GM21390 (cell line): ENCODE measurements at regions not wholly inside any gene's neighbourhood (a gene's known extent, or its start where the extent isn't known, plus 50 kb on each side); places are given as distances from the start of the nearest gene placed in this dataset.

Source experiments
- ATAC-seq: cut with Tn5 transposase; IDR thresholded peaks from one replicate; pipeline ENCODE4 v1.9.1; 2021; ENCODE audit not compliant: unreplicated experiment

GRCh38 chr2:181828122-181828705 is 63.3 kb upstream of the ITPRID2 start:
- ATAC-seq, result no peak

DNA sequence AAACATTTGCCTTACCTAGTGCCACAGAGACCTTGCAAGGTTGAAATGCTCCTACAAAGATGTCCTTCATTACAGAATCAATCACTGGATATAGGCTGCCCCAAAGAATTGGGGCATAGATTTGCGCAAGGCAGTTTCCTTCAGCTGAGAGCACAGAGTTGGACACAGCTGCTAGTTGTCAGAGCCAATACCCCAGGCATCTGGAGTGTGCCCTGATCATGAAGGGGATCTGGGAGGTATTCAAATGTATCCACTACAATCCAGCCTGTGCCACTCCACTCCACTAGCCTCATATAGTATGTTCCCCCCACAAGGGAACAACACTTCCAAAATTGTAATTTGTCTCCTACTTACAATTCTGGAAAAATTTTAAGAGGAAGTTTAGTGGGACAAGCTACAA is 62.3 kb upstream of the ITPRID2 start:
- no peak for ATAC-seq

- ATAC-seq, result no peak
Observed at GRCh38 chr2:181832015-181832414, 59.5 kb upstream of the ITPRID2 start.

- no peak for ATAC-seq
Observed at GRCh38 chr2:181836583-181836982, 54.9 kb upstream of the ITPRID2 start.

- ATAC-seq, result no peak
Observed at GRCh38 chr2:181837563-181837962, 54.0 kb upstream of the ITPRID2 start.

- ATAC-seq, result no peak
Observed at GRCh38 chr2:181839811-181840210, 51.7 kb upstream of the ITPRID2 start.

DNA sequence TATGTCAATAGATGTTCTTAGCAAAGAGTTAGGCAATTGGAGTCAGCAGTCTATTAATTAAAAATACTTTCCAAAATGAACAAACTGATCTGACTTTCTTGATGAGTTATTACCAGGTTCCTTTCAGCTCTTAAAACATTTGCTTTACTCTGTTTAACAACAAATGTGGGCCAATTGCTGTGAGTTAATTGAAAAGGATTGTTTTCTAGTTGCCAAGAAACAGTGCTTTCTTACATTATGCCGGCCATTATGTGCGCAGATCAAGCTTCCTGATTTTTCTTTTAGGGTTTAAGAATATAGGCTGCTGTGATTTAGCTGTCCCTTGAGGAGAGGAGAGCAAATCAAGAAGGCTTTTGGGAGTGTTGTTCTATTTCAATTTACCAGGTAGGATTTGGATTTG is 50.5 kb upstream of the ITPRID2 start:
- no peak for ATAC-seq
